H1 (cell line): ENCODE measurements at regions not wholly inside any gene's neighbourhood (a gene's known extent, or its start where the extent isn't known, plus 50 kb on each side); places are given as distances from the start of the nearest gene placed in this dataset.

ENCODE experiments used
- CTCF ChIA-PET: fragments of 300-600 bp; sonication (Branson Sonifier 250); formaldehyde crosslinking; loops from one replicate; lab custom pipeline; 2021; ENCODE audit not compliant: partially characterized antibody; lab: Charles Lee
- POLR2A ChIA-PET: fragments of 300-600 bp; sonication (Branson Sonifier 250); formaldehyde crosslinking; loops from one replicate; lab custom pipeline; 2021; ENCODE audit warnings: inconsistent platforms; ENCODE audit not compliant: partially characterized antibody; lab: Charles Lee
- DNase-seq, 2 experiments: peaks; one replicate each; pipeline versions ENCODE4 v3.0.0 to v3.0.0-alpha.2; 2010 to 2022; ENCODE audit warnings: low spot score in 2 of 2, low read depth in 1 of 2, mixed read lengths in 1 of 2
- FAIRE-seq: peaks from 2 replicates; lab custom pipeline; 2011; peaks lifted over from hg19 to GRCh38; lab: Jason Lieb, UNC
- H2AFZ ChIP-seq: 2 replicates; pipeline ENCODE4 v1.8.1; 2012; ENCODE audit warnings: low read length, inconsistent platforms
- H2AK5ac ChIP-seq: 2 replicates; pipeline ENCODE4 v1.6.1; 2013; ENCODE audit warnings: low read depth, low read length
- H2BK120ac ChIP-seq: replicated peaks from 2 replicates; pipeline ENCODE3; 2013; ENCODE audit warnings: low read depth, low read length, inconsistent platforms
- H2BK12ac ChIP-seq: 2 replicates; pipeline ENCODE4 v1.6.1; 2013; ENCODE audit warnings: low read depth, low read length
- H2BK15ac ChIP-seq: 2 replicates; pipeline ENCODE4 v1.6.1; 2013; ENCODE audit warnings: low read length
- H2BK20ac ChIP-seq: 2 replicates; pipeline ENCODE4 v1.6.1; 2013; ENCODE audit warnings: low read length
- H2BK5ac ChIP-seq: 2 replicates; pipeline ENCODE4 v1.6.1; 2013; ENCODE audit warnings: low read depth, low read length
- H3K14ac ChIP-seq: 2 replicates; pipeline ENCODE4 v1.6.1; 2013; ENCODE audit warnings: inconsistent platforms; ENCODE audit not compliant: insufficient read length
- H3K18ac ChIP-seq: 2 replicates; pipeline ENCODE4 v1.6.1; 2013; ENCODE audit warnings: low read length; ENCODE audit errors: extremely low read depth
- H3K23ac ChIP-seq: 2 replicates; pipeline ENCODE4 v1.6.1; 2013; ENCODE audit warnings: inconsistent platforms; ENCODE audit not compliant: insufficient read length
- H3K23me2 ChIP-seq: 2 replicates; pipeline ENCODE4 v1.6.1; 2013; ENCODE audit warnings: low read depth, low read length
- H3K27ac ChIP-seq: 2 replicates; pipeline ENCODE4 v1.6.1; 2011; ENCODE audit warnings: low read depth, low read length, inconsistent platforms
- H3K27me3 ChIP-seq, 4 experiments: replicated peaks in 1 of 4; 1 replicate in 1 of 4; 2 replicates in 3 of 4; pipeline versions ENCODE4 v1.6.1 to v1.8.1; 2011 to 2013; ENCODE audit warnings: low read length in 3 of 4, mild to moderate bottlenecking in 3 of 4, inconsistent platforms in 2 of 4, mixed read lengths in 2 of 4, moderate library complexity in 1 of 4; ENCODE audit not compliant: control insufficient read depth in 3 of 4, insufficient read depth in 3 of 4; ENCODE audit errors: extremely low read depth in 1 of 4
- H3K36me3 ChIP-seq, 4 experiments: 2 replicates each; pipeline versions ENCODE4 v1.6.1 to v1.8.1; 2011 to 2013; ENCODE audit warnings: mild to moderate bottlenecking in 4 of 4, low read length in 3 of 4, moderate library complexity in 2 of 4, control low read depth in 1 of 4, inconsistent platforms in 1 of 4; ENCODE audit not compliant: insufficient read depth in 4 of 4, control insufficient read depth in 2 of 4
- H3K4ac ChIP-seq: replicated peaks from 2 replicates; pipeline ENCODE3; 2013; ENCODE audit warnings: low read length, low read depth, mixed read lengths, inconsistent platforms; ENCODE audit not compliant: insufficient read length
- H3K4me1 ChIP-seq, 4 experiments: replicated peaks in 1 of 4; 1 replicate in 1 of 4; 2 replicates in 3 of 4; pipeline versions ENCODE4 v1.6.1 to v1.8.1; 2011 to 2013; ENCODE audit warnings: low read length in 3 of 4, inconsistent platforms in 2 of 4, mixed read lengths in 1 of 4; ENCODE audit not compliant: insufficient read depth in 4 of 4, control insufficient read depth in 3 of 4
- H3K4me2 ChIP-seq, 2 experiments: 2 replicates each; pipeline versions ENCODE4 v1.6.1 to v1.8.1; 2011 to 2013; ENCODE audit warnings: low read depth in 2 of 2, low read length in 2 of 2, control low read depth in 1 of 2, inconsistent platforms in 1 of 2, mild to moderate bottlenecking in 1 of 2; ENCODE audit not compliant: insufficient read depth in 1 of 2
- H3K4me3 ChIP-seq, 4 experiments: fragments of 200-600, 300-600 bp in 1 of 4; sonication (generic), shearing (Covaris generic), sonication (Bioruptor Twin) in 1 of 4; 2 replicates each; pipeline versions ENCODE4 v1.5.1 to v1.8.1; 2011 to 2016; ENCODE audit warnings: low read length in 4 of 4, low read depth in 3 of 4, control low read depth in 2 of 4, inconsistent platforms in 2 of 4, mild to moderate bottlenecking in 2 of 4, mixed read lengths in 1 of 4, moderate library complexity in 1 of 4; ENCODE audit not compliant: insufficient read depth in 2 of 4; ENCODE audit errors: extremely low read depth in 1 of 4
- H3K56ac ChIP-seq: replicated peaks from 2 replicates; pipeline ENCODE3; 2013; ENCODE audit warnings: low read depth, mild to moderate bottlenecking, mixed read lengths, low read length, inconsistent platforms; ENCODE audit not compliant: insufficient read length
- H3K79me1 ChIP-seq: 2 replicates; pipeline ENCODE4 v1.6.1; 2013; ENCODE audit warnings: low read depth, low read length, control low read depth
- H3K79me2 ChIP-seq, 2 experiments: 2 replicates each; pipeline versions ENCODE4 v1.6.1 to v1.8.1; 2012 to 2013; ENCODE audit warnings: low read length in 2 of 2, mild to moderate bottlenecking in 2 of 2, inconsistent platforms in 1 of 2; ENCODE audit not compliant: insufficient read depth in 2 of 2, control insufficient read depth in 1 of 2
- H3K9ac ChIP-seq, 4 experiments: replicated peaks in 1 of 4; 1 replicate in 1 of 4; 2 replicates in 3 of 4; pipeline versions ENCODE4 v1.6.1 to v1.8.1; 2011 to 2013; ENCODE audit warnings: low read depth in 3 of 4, low read length in 3 of 4, control low read depth in 2 of 4, mild to moderate bottlenecking in 2 of 4, moderate library complexity in 2 of 4, inconsistent platforms in 1 of 4; ENCODE audit errors: extremely low read depth in 1 of 4
- H3K9me3 ChIP-seq, 2 experiments: 2 replicates each; pipeline versions ENCODE4 v1.6.1 to v1.8.1; 2012 to 2013; ENCODE audit warnings: mild to moderate bottlenecking in 2 of 2, moderate library complexity in 2 of 2, control low read depth in 1 of 2, inconsistent platforms in 1 of 2, low read depth in 1 of 2, low read length in 1 of 2, mixed read lengths in 1 of 2; ENCODE audit not compliant: insufficient read depth in 2 of 2
- H4K20me1 ChIP-seq, 2 experiments: replicated peaks in 1 of 2; 2 replicates each; pipeline versions ENCODE3 to v1.8.1; 2011 to 2013; ENCODE audit warnings: inconsistent platforms in 2 of 2, low read length in 2 of 2, mild to moderate bottlenecking in 1 of 2; ENCODE audit not compliant: insufficient read depth in 2 of 2, control insufficient read depth in 1 of 2
- H4K5ac ChIP-seq: 2 replicates; pipeline ENCODE4 v1.6.1; 2013; ENCODE audit warnings: low read length, low read depth, mixed read lengths, inconsistent platforms; ENCODE audit not compliant: insufficient read length
- H4K8ac ChIP-seq: 2 replicates; pipeline ENCODE4 v1.8.0; 2013; ENCODE audit warnings: mild to moderate bottlenecking, moderate library complexity, low read length, inconsistent platforms; ENCODE audit not compliant: insufficient read depth; ENCODE audit errors: extremely low read depth
- H4K91ac ChIP-seq: replicated peaks from 2 replicates; pipeline ENCODE3; 2013; ENCODE audit warnings: low read length, mixed read lengths, inconsistent platforms; ENCODE audit not compliant: insufficient read length
- ATF2 ChIP-seq: IDR thresholded peaks from 2 replicates; pipeline ENCODE4 v1.6.1; 2012; ENCODE audit warnings: low read length, inconsistent platforms
- CBX8 ChIP-seq: fragments of 300-800, 300-1000 bp; sonication (generic); IDR thresholded peaks from 2 replicates; pipeline ENCODE4 v1.7.1; 2016; ENCODE audit warnings: low read depth, low read length, borderline replicate concordance
- CHD1 ChIP-seq: IDR thresholded peaks from 2 replicates; pipeline ENCODE4 v1.6.1; 2012; ENCODE audit warnings: low read depth, low read length, improper control_type of control experiment
- CHD2 ChIP-seq: IDR thresholded peaks from 2 replicates; pipeline ENCODE4 v1.6.1; 2012; ENCODE audit warnings: low read length, improper control_type of control experiment
- CTBP2 ChIP-seq: IDR thresholded peaks from 2 replicates; pipeline ENCODE4 v1.7.0; 2011; ENCODE audit warnings: borderline replicate concordance, mild to moderate bottlenecking, moderate library complexity, mixed read lengths, low read length; ENCODE audit not compliant: insufficient read depth, insufficient read length
- EGR1 ChIP-seq: IDR thresholded peaks from 2 replicates; pipeline ENCODE4 v1.6.1; 2011; ENCODE audit warnings: low read depth, low read length, borderline replicate concordance
- KDM1A ChIP-seq: fragments of 200-600, 300-600 bp; sonication (generic); IDR thresholded peaks from 2 replicates; pipeline ENCODE4 v1.7.1; 2016; ENCODE audit warnings: mild to moderate bottlenecking, low read length, borderline replicate concordance
- POLR2A ChIP-seq, 2 experiments: IDR thresholded peaks; 1 replicate in 1 of 2; 2 replicates in 1 of 2; pipeline ENCODE4 v1.6.1; 2011; ENCODE audit warnings: low read depth in 2 of 2, low read length in 2 of 2, mild to moderate bottlenecking in 2 of 2; ENCODE audit errors: control extremely low read depth in 1 of 2
- RAD21 ChIP-seq, 2 experiments: IDR thresholded peaks in 1 of 2; conservative IDR thresholded peaks in 1 of 2; 2 replicates each; pipeline ENCODE4 v1.6.1; 2011; ENCODE audit warnings: low read depth in 2 of 2, low read length in 2 of 2, improper control_type of control experiment in 1 of 2, inconsistent platforms in 1 of 2, mild to moderate bottlenecking in 1 of 2, moderate library complexity in 1 of 2
- RFX5 ChIP-seq: IDR thresholded peaks from 2 replicates; pipeline ENCODE4 v1.6.1; 2011; ENCODE audit warnings: low read depth, low read length, improper control_type of control experiment, borderline replicate concordance
- SAP30 ChIP-seq: fragments of 300-600 bp; sonication (generic); IDR thresholded peaks from 2 replicates; pipeline ENCODE4 v1.7.1; 2012; ENCODE audit warnings: low read length, moderate library complexity, mild to moderate bottlenecking, inconsistent platforms; ENCODE audit not compliant: insufficient read depth, insufficient replicate concordance
- SIX5 ChIP-seq: IDR thresholded peaks from 2 replicates; pipeline ENCODE4 v1.6.1; 2011; ENCODE audit warnings: mild to moderate bottlenecking, low read depth, low read length
- SP2 ChIP-seq: IDR thresholded peaks from 2 replicates; pipeline ENCODE4 v1.6.1; 2012; ENCODE audit warnings: mild to moderate bottlenecking, low read length, inconsistent platforms
- TAF7 ChIP-seq: optimal IDR thresholded peaks from 2 replicates; pipeline ENCODE3; 2011; ENCODE audit warnings: low read depth, mild to moderate bottlenecking, inconsistent platforms, low read length, moderate library complexity, borderline replicate concordance
- TCF12 ChIP-seq: IDR thresholded peaks from 2 replicates; pipeline ENCODE4 v1.6.1; 2011; ENCODE audit warnings: low read depth, mild to moderate bottlenecking, low read length

GRCh38 chr11:29676993-29677392, 339.8 kb downstream of the KCNA4 start:
- Histone ChIP-seq H3K23ac (no peak overlapping the region), H4K20me1 (no peaks in the 10 kb centered on the region), H4K91ac (no peak overlapping the region), H3K4me2 (no peak overlapping the region), H3K36me3 (no peaks in the 10 kb centered on the region), H2BK15ac (no peak overlapping the region)
- TF ChIP-seq SIX5 = no peak
- no peak for TF ChIP-seq SAP30
- TF ChIP-seq SP2 = no peak
- no peak for TF ChIP-seq POLR2A (IDR thresholded peaks at IDR 0.05; ENCODE audit: control extremely low read depth in 1 of 2, low read depth in 2 of 2, low read length in 2 of 2)
- TF ChIP-seq TCF12 = no peak
- no peak for TF ChIP-seq ATF2
- no peak for TF ChIP-seq EGR1
- TF ChIP-seq CHD2 = no peak
- no peak for TF ChIP-seq CTBP2
- no peak for TF ChIP-seq KDM1A
- TF ChIP-seq CHD1 = no peak
- TF ChIP-seq RAD21 (IDR thresholded peaks at IDR 0.05 in 1 of 2, conservative IDR thresholded peaks at IDR 0.05 in 1 of 2; ENCODE audit: low read depth in 2 of 2, low read length in 2 of 2) = no peak
- no peak for TF ChIP-seq TAF7
- TF ChIP-seq RFX5 = no peak
- no peak for TF ChIP-seq CBX8
- TF ChIP-seq, all 59 proteins: peak for 0
- POLR2A ChIA-PET = no interaction called here
- Histone ChIP-seq H2AFZ (no peak overlapping the region), H2AK5ac (no peak overlapping the region), H3K4me3 (no peak overlapping the region), H3K9me3 (no peaks in the 10 kb centered on the region), H2BK120ac (no peak overlapping the region), H2BK12ac (no peak overlapping the region), H3K4ac (no peak overlapping the region), H3K4me1 (no peaks in the 10 kb centered on the region), H3K27ac (no peak overlapping the region), H3K14ac (no peak overlapping the region), H3K79me2 (no peaks in the 10 kb centered on the region), H2BK20ac (no peak overlapping the region), H4K5ac (no peak overlapping the region), H4K8ac (no peak overlapping the region), H3K79me1 (no peaks in the 10 kb centered on the region), H3K18ac (no peak overlapping the region), H3K27me3 (no peaks in the 10 kb centered on the region), H2BK5ac (no peak overlapping the region), H3K9ac (no peak overlapping the region), H3K23me2 (no peaks in the 10 kb centered on the region), H3K56ac (no peak overlapping the region)
- DNase-seq (no peak), FAIRE-seq (no peak)
- CTCF ChIA-PET = no interaction called here
